ENCODE measurements at regions not wholly inside any gene's neighbourhood (a gene's known extent, or its start where the extent isn't known, plus 50 kb on each side); places are given as distances from the start of the nearest gene placed in this dataset.

DNA sequence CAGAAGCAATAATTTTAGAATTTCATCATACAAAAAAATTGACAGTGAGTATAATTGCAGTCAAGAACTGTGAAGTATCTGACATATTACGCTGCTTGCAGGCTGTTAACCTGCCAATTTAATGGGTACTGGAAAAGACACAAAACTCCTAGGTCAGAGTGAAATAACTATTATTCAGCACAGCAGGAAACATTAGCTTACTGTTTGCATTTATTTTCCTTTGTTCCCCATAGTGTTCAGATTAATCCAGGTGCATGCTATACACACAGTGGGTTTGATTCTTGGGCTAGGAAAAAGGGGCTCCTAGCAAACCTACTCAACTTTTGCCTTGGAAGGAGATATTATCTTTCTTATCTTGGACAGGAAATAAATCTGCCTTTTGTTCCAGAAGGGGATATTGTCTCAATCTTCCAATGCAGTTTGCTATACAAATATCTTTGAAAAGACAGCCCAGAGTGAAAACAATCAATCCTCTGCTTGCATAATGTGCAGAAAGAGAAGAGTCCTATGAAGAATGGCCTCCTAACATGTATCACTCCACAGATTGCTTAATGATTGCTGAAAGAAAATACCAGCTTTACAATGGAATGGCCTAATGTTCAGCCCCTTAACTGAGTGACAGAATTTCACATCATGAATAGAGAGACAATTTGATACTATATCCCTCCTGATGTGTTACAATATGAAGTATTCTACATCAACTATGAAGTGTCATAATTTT lies 443.4 kb downstream of the TBC1D4 start:
- DNase-seq = no peak

DNA sequence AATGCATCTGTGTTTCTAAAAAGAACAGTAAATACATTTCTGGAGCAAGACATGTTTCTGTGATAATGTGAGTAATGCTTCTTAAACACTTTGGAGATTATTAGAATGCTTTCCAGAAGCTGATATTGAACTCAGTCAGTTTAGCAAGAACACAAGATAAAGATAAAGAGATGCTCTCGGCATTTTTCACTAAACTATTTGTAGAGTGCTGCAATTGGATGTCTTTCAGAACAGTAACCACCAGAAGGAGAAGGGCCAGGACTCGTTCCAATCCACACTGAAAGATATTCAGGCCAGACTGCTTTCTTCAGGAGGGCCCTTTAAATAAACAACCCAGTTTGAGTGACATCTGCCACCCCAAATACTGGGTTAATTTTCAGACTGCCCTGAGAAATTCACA lies 456.0 kb downstream of the TBC1D4 start:
- no peak for DNase-seq

DNA sequence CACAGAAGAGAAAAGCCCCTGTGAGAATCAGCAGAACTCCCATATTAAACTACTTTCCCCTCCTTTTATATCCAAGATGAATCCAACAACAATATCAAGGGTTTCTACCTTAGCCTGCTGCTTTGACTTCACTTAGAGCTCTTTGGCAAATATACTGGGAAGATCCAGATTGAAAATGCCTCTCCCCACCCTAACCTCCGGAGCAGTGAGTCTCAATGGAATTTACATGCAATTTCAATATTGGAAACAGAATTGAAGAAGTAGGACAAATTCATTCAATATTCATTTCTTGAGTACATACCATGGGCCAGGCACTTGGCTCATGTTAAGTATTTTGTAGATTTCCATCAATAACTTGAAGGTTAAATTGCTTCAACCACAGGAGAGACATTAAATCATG lies 457.4 kb downstream of the TBC1D4 start:
- DNase-seq = no peak

DNA sequence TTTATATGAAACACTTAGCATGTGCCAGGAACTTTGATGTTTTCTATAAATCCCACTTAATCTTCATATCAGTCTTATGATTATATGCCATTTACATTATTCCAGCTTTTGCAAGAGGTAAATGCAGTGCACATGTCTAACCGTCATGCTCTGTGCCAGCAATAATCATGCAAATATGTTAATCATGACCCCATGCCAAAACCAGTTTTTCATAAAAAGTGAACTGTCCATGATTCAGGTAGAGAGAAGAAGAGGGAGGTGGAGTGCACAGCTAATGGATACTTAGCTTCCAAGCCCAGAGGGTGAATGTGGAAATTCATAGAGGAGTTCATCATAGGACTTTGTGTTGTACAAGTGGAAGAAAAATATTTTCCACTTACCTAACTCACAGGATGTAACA lies 458.4 kb downstream of the TBC1D4 start:
- no peak for DNase-seq

DNA sequence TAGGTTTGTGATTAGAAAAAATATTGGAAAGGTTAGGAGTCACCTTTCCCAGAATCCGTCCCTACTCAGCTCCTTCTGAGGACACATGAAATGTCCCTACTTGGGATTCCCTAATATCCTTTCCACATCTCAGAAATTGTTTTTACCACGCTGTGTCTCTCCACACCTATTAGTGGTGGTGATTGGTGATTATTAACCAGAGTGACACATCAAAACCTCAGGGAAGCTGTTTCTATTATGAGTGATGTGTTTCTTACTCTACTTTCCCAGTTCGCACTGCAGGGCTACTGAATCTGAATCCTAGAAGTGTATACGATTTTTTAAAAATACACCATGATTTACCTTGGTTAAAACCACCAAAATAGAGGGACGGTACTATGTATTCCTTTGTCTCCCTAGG lies 460.8 kb downstream of the TBC1D4 start:
- DNase-seq = no peak

DNA sequence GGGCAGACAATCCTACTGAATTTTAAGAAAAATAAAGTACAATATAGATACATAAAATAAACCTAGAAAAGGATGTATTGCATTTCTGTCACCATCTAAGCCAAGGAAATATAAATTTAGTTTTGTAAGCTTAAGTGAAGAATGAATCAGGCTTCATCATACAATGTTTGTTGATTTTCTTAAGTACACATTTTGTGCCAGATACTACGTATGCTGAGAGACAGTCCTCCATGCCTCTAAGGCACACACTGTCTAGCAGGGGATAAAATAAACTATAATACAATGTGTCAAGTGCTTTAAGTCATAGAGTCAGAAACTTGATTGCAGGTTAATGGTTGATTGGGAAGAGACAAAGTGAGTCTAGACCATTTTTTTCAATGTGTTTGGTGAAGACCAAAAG lies 465.7 kb downstream of the TBC1D4 start:
- DNase-seq = no peak

DNA sequence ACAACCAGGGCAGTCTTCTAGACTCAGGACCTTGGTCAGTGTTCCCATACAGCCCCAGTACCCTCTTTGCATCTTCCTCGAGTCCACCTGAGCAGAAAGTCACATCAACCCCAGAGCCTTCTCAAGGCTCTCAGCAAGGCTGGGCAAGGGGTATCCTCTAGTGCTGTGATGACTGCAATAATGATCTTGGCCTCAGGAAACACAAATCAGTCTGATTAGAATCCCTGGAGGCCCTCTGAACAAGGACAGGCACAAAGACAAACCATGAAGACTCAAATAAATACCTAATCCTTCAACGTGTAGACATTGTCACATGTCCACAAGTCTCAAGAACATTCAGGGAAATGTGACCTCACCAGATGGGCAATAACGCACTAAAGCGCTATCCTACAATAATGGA lies 468.2 kb downstream of the TBC1D4 start:
- DNase-seq = no peak

DNA sequence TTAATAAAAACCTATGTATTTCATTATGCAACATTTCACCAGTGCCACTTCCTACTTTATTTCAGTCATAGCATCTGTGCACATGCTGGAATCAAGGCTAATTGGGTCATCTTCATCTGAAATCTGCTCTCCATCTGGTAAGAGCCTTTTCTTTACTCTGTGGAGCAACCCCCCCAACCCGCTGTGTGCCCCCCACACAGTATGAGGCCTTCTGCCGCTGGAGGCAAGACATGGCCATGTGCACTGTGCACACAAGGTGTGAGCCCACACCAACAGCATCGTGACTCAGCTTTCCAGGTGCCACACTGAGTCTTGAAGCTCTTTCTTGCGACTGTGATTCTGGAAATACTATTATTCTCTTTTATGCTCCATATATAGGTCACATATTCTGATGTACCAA lies 471.0 kb downstream of the TBC1D4 start:
- no peak for DNase-seq

DNA sequence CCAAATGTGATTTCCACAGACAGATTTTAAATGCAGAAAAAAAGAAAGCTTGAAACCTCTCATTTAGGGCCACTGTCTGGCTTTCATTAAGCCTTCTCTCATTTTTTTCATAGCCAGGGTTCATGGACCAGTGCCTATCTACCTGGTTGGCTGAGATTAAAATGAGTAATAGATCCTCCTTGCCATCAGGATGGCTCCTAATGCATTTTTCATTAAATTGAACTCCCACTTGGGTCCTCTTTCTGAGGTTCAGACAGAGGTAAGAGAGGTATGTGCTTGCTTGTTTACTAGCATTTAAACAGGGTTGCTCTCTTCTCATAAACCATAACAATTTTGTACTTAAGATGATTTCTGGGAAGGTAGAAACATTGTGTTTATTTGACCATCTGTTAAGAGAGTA lies 473.0 kb downstream of the TBC1D4 start:
- no peak for DNase-seq

DNA sequence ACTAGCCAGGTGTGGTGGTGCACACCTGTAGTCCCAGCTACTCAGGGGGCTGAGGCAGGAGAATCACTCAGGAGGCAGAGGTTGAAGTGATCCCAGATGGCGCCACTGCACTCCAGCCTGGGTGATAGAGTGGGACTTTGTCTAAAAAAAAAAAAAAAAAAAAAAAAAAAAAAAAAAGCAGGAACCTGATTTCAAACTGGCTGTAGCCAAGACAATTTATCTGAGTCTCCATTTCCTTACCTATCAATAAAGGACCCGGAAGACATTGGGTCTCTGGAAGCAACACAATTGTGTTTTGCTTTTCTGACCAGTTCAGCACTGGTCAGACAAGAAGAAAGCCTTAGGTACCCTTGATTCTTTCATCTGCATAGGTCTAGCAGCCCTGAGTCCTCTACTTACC lies 491.0 kb downstream of the TBC1D4 start:
- DNase-seq = no peak

DNA sequence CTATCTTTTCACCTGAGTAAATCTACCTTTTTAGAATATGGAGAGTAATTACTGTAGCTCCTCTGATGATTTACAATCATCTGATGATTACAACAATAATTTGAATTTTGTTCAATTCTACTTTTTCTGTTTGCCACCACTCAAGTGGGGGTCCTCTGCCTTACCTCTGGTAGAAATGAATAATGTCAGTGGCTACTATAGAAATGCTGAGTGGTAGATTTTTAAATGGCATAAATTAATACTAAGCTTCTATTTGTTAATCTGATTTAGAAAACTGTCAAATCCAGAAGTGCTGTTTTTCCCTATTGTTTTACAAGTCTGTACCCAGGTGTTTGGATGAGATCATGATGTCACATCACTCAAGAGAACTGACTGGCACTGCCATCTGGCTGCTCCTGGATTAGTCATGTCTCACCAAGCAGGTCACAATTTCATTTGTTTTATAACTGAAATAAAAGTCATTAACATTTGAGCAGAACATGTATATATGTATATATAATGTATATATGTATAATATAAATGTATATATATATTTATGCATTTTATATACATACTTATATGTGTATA lies 494.8 kb downstream of the TBC1D4 start:
- no peak for DNase-seq

DNA sequence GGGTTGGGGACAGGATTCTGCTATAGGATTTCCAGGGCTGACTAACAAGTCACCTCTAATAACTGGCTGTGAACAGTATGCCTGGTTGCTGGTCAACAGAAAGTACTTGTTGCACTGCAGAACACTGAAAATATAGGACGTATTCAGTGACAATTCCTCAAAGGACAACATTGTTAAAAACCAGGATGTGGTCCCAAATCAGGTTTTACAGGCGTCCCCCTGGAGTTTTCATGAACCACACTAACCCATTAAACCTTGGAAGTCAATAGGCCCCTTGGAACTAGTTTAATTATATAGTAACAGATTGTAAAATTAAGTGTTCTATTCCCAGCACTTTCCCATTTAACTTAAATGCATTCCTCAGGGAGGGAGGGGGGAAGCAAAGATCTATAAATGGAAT lies 495.4 kb downstream of the TBC1D4 start:
- no peak for DNase-seq

DNA sequence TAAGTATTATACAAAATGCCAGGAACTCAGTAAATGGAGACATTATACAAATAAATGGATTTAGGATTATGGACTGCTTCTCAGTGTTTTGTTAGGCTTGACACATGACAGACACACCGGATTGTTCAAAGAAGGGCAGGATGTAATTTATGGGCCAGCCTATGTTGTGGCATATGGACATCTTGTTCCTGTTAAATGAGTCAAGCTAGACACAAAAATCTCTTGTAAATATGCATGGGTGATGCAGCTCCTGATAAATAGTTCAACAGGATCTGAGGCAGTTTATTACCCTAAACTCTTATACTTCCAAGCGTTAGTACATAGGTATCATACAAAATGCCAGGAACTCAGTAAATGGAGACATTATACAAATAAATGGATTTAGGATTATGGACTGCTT lies 502.3 kb downstream of the TBC1D4 start:
- DNase-seq = no peak

DNA sequence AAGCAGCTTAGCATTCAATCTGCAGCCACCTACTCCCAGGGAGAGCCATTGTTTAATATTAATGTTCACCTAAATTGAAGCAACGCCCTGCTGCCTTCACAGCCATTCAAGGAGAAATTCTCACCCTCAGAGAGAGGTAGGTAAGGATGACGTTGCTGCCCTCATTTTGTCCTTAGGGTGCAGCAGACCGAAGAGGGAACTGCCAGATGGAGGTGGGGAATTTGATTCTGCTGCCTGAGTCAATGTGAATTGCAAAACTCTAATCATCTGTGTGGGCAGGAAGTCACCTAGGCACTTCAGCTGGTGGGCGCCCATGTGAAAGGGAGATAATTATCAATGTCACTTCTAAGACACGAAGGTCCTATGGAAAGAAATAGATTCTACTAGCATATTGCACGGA lies 503.4 kb downstream of the TBC1D4 start:
- no peak for DNase-seq

DNA sequence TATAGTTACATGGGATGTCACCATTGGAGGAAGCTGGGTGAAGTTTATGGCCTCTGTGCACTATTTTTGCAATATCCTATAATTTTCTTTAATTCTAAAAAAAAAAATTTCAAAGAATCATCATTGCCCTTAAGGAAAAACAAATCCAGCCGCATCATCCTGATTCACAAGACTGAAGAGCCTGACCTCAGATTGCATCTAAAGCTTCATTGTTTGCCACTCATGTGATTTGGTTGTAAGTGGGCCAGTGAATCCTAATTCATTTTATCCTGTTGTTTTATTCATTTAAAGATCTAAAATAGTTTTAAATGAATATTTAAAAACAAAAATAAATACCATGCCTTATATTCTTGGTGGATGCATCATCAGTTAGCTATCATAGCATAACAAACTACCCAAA lies 504.5 kb downstream of the TBC1D4 start:
- no peak for DNase-seq

DNA sequence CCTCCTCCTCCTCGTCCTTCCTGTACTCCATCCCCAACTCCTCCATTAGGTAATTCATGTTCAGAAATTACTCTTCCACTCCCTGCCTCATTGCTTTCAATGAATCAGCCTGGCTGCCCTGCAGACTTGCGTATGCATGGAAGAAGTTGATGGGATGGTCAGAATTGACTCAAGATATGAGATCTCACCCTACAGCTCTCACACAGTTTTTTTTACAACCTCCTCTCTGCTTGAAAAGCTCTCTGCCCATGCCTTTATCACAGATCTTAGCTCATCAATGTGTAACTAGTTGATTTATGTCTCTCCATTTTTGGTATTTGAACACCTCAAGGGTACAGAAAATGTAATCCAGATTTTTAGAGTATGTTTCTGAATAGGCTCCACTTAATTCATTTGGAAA lies 506.9 kb downstream of the TBC1D4 start:
- no peak for DNase-seq

DNA sequence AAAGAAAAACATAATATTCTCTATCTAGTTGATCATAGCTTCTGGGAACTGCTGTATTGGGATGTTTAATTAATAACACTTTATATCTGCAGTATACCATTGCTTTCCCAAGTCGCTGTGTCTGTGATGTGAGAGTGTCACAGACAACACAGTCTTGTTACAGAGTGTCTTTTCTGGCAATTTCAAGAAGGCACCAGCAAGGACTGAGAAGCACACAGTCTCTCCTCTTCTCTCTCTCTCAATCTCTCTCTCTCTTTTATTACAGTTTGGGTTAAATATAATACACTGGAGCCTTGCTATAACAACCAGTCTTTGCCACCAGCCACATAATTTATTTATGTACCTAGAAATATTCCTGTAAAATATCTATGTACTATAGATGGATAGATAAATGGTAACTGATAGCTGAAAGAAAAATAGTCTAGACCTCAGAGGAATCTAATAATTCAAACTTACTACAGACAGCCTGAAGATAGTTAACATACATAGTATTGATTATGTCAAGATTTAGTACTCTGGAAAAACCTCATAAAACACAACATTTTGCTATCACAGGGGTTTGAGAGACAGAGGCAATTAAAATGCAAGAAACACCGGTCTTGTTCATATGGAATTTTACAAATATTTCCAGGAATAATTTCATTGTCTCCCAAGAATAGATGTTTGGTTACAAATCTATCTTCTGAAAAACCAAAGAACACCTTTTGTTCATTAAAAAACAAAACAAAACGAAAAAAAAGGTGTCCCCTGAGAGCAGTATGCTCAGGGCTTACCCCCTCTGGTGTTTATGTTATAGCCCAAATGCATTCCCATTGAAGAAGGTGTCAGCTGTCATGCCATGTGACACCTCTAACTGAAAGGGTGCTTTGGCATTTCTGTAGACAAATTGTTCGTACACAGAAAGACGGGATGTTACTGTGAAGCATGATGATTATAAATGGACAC lies 507.8 kb downstream of the TBC1D4 start:
- no peak for DNase-seq

DNA sequence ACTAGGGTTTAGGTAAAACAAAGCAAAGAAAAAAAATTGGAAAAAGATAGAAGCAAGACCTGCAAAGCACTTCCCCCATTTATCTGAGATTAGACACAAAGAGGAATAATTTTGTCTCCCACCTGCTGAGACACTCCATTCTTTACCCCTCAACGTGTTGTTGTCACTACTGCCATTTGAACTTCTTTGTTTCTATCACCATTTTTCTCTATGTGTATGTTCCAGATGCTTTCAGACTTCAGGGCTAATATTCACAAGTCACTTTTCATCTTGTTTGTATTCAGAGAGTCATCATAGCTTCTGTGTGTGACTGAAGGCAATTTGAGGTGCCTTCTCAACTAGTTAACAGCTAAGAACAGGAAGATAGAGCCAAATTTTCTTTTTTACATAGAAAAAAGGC lies 512.5 kb downstream of the TBC1D4 start:
- no peak for DNase-seq

DNA sequence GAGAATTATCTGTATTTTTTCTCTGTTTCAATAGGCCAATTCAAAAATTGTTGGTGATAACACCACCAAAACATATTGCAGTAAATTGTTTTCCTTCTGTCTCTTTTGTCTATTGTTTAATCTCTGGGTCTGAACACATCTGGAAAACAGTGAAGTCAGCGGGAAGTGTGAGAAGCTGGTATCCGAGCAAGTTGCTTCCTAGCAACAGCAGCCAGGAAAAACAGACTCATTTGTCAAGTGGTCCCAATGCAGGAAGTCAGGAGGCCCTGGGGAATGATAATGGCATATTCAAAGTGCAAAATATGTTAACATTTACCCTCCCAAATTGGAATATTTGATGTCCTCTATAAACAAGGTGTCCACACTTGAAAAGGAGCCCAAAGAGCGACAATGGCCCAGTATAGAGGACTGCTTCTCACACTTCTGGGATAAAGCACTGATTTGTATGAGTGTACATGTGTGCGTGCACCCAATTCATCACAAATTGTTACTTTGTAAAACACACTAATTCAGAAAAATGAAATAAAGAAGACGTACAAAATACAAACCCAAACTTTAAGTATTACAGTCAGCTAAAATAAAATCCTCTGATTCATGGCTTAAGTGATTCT lies 515.0 kb downstream of the TBC1D4 start:
- DNase-seq = no peak

DNA sequence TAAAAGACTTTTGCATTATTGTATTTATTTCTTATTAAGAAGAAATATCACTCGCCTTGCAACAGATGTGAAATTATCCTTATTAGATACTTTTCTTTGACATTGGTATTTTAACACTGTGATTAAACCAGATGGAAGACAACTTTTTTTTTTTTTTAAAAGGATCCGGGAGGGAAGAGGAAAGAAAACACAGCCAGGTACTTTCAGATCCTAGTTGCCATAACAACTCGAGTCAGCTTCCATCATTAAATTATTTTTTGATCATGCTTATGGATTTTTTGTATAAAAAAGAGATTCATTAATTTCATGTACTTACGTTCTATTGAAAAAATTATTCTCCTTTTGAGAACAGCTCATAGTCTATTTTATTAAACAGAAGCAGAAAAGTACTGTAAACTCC lies 515.7 kb downstream of the TBC1D4 start:
- no peak for DNase-seq

DNA sequence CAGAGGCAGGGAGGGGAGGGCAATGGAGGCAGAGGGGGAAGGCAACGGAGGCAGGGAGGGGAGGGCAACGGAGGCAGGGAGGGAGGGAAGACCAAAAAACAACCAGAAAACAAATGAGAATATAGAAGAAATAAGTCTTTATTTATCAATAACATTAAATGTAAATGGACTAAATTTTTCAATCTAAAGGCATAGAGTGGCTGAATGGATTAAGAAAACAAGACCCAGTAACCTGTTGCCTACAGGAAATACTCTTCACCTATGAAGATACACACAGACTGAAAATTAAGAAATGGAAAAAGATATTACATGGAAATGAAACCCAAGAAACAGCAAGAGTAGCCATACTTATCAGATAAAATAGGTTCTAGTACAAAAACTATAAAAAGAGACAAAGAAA lies 536.3 kb downstream of the TBC1D4 start:
- no peak for DNase-seq

DNA sequence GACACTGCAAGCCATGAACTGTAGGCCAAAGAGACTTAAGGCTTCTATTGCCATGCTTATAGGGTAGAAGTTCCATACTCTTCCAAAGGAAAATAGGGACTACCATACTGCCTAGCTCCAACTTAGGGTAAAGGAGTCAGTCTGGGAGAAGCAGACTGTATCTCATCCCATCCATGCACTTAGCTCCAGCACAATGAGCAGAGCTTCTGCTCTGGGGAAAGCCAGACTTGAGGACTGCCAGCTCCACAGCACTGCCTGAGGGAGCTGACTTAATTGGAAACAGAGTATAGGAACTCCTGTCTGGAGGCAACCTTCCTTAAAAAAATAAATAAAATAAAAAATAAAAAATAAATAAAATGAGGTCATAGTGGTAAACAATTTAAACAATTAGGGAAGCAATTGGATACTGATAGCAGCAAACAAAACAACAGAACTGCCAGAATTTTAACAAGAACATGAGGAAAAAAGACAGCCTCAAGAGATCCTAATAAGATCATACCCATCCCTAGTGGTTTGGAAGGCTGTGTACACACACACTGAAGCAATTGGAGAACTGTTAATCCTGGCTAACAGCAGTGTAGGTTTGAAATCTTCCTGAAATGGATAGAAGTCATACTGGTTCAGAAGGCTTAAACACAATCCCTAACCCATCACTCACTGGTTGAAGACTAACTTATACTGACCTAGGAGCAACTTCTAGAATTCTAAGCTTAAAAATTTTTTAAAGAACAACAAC lies 550.1 kb downstream of the TBC1D4 start:
- DNase-seq = no peak
